ENCODE measurements at regions not wholly inside any gene's neighbourhood (a gene's known extent, or its start where the extent isn't known, plus 50 kb on each side); places are given as distances from the start of the nearest gene placed in this dataset.

- H3K9me3 Mint-ChIP-seq (ENCODE audit: unreplicated experiment): no peaks in the 10 kb centered on the region
- FAIRE-seq: no peak
Observed at GRCh38 chr1:87790756-87791155, 462.1 kb downstream of the LMO4 start.

GRCh38 chr1:87791931-87792740, 463.5 kb downstream of the LMO4 start:
- Histone ChIP-seq H3K4me1 (ENCODE audit: insufficient read depth, low read length) (peaks cover 10% of the 10 kb centered on the region), H3K27me3 (ENCODE audit: insufficient read depth, low read length) (no peaks in the 10 kb centered on the region), H3K79me2 (ENCODE audit: insufficient read depth, low read length) (no peaks in the 10 kb centered on the region), H3K36me3 (ENCODE audit: insufficient read depth, low read length) (no peaks in the 10 kb centered on the region), H3K4me2 (ENCODE audit: low read length) (no peak overlapping the region), H4K20me1 (ENCODE audit: insufficient read depth, low read length) (no peaks in the 10 kb centered on the region), H3K9me3 (ENCODE audit: insufficient read depth, low read depth, low read length) (no peaks in the 10 kb centered on the region), H3K4me3 (ENCODE audit: insufficient read depth, low read depth, low read length) (no peak overlapping the region), H2AFZ (ENCODE audit: low read depth, low read length) (no peak overlapping the region), H3K9ac (ENCODE audit: low read length) (no peak overlapping the region), H3K27ac (ENCODE audit: low read depth, low read length) (no peak overlapping the region)
- TF ChIP-seq EZH2 (IDR thresholded peaks at IDR 0.05; ENCODE audit: insufficient read depth, low read length): no peak
- no peak for TF ChIP-seq CTCF (IDR thresholded peaks at IDR 0.05; ENCODE audit: insufficient read depth, low read depth, low read length)
- no peak overlapping the region for H3K4me3 Mint-ChIP-seq (ENCODE audit: unreplicated experiment)
- no peaks in the 10 kb centered on the region for H3K9me3 Mint-ChIP-seq (ENCODE audit: unreplicated experiment)
- FAIRE-seq (no peak), DNase-seq (ENCODE audit: low read depth) (no peak)
- H3K36me3 Mint-ChIP-seq (ENCODE audit: low read depth, unreplicated experiment): no peaks in the 10 kb centered on the region
- no peaks in the 10 kb centered on the region for H3K27me3 Mint-ChIP-seq (ENCODE audit: low read depth, unreplicated experiment)
- H3K4me1 Mint-ChIP-seq (ENCODE audit: low read depth, unreplicated experiment): peaks cover 26% of the 10 kb centered on the region
- H3K27ac Mint-ChIP-seq (ENCODE audit: unreplicated experiment): no peak overlapping the region

More at GRCh38 chr1:87790756-87791155, 462.1 kb downstream of the LMO4 start:
- Histone ChIP-seq H3K4me2 (ENCODE audit: low read length) (no peak overlapping the region), H3K9me3 (ENCODE audit: insufficient read depth, low read depth, low read length) (no peaks in the 10 kb centered on the region), H3K27me3 (ENCODE audit: insufficient read depth, low read length) (no peaks in the 10 kb centered on the region), H2AFZ (ENCODE audit: low read depth, low read length) (no peak overlapping the region), H3K36me3 (ENCODE audit: insufficient read depth, low read length) (no peaks in the 10 kb centered on the region), H3K4me3 (ENCODE audit: insufficient read depth, low read depth, low read length) (no peak overlapping the region), H3K4me1 (ENCODE audit: insufficient read depth, low read length) (peaks cover 9% of the 10 kb centered on the region), H3K27ac (ENCODE audit: low read depth, low read length) (no peak overlapping the region), H3K79me2 (ENCODE audit: insufficient read depth, low read length) (no peaks in the 10 kb centered on the region), H3K9ac (ENCODE audit: low read length) (no peak overlapping the region), H4K20me1 (ENCODE audit: insufficient read depth, low read length) (no peaks in the 10 kb centered on the region)
- Mint-ChIP-seq H3K4me3 (ENCODE audit: unreplicated experiment) (no peak overlapping the region), H3K27me3 (ENCODE audit: low read depth, unreplicated experiment) (no peaks in the 10 kb centered on the region), H3K36me3 (ENCODE audit: low read depth, unreplicated experiment) (no peaks in the 10 kb centered on the region), H3K27ac (ENCODE audit: unreplicated experiment) (no peak overlapping the region), H3K4me1 (ENCODE audit: low read depth, unreplicated experiment) (peaks cover 15% of the 10 kb centered on the region)
- TF ChIP-seq EZH2 (IDR thresholded peaks at IDR 0.05; ENCODE audit: insufficient read depth, low read length): no peak
- no peak for TF ChIP-seq CTCF (IDR thresholded peaks at IDR 0.05; ENCODE audit: insufficient read depth, low read depth, low read length)
- DNase-seq (ENCODE audit: low read depth): no peak
